GM18909 (cell line): ENCODE measurements at regions not wholly inside any gene's neighbourhood (a gene's known extent, or its start where the extent isn't known, plus 50 kb on each side); places are given as distances from the start of the nearest gene placed in this dataset.

Experiments used
- ATAC-seq: cut with Tn5 transposase; IDR thresholded peaks from one replicate; pipeline ENCODE4 v1.9.1; 2021; ENCODE audit warnings: mild to moderate bottlenecking; ENCODE audit not compliant: unreplicated experiment, poor library complexity

- no peak for ATAC-seq
Measured at GRCh38 chr10:44832595-44833390, 78.3 kb upstream of the TMEM72 start.

GRCh38 chr10:44834131-44834530, 77.0 kb upstream of the TMEM72 start:
- ATAC-seq, result no peak

GRCh38 chr10:44835300-44835699, 75.8 kb upstream of the TMEM72 start:
- no peak for ATAC-seq

- ATAC-seq, result no peak
Measured at GRCh38 chr10:44843484-44843883, 67.7 kb upstream of the TMEM72 start.

DNA sequence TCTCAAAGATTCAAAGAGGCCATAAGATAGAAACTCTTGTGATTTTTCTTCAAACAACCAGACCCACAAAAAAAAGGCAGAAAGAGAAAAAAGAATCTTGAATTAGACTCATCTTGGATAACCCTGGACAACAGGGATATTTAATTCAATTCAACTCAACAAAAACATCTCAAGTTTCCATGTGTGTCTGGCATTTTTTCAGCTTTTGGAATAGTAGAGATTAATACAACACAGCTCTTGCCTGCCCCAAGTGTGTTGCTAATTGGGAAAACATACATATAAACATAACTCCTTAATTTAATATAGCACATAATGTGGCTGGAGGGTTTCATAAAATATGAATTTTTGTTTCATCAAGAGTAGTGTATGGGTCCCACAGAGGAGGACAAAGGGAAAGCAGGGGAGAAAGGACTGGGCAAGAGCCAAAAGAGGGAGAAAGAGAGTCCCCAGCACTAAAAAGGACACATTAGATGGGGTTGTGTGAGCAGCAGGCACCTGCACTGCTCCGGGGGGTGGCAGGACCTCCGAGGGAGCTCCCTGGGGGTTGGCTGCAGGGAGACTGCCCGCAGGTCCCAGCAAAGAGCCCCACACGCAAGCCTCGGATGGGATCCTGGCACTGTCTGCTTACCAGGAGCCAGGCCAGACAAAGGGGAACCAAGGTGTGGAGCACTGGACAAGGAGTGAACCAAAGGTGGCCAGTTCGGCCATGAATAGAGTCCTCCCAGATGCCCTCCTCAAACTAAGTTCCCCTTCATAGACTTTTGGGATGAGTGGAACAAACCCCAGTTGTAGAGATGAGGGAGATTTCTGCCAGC, 65.6 kb upstream of the TMEM72 start:
- ATAC-seq, result no peak

GRCh38 chr10:44847110-44847509, 64.0 kb upstream of the TMEM72 start:
- no peak for ATAC-seq

GRCh38 chr10:44848211-44848610, 62.9 kb upstream of the TMEM72 start:
- ATAC-seq, result no peak

DNA sequence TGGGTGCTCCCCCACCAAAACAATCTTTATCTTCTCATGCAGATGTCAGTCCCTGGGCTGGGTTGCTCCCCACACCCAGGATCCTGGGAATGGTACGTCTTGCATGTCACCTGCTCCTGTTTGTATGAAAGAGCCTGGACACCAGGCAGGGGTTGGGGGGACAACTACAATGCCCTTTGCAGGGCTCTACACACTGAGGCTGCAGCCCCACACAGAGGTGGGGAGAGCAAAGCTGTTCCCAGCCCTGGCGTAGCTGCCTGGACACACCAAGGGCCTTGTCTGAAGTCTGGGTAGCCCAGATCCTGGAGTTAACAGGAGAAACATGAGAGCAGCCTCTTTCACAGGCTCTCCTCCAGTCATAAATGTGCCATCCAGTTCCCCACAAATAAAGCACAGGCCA, 61.2 kb upstream of the TMEM72 start:
- ATAC-seq, result no peak

DNA sequence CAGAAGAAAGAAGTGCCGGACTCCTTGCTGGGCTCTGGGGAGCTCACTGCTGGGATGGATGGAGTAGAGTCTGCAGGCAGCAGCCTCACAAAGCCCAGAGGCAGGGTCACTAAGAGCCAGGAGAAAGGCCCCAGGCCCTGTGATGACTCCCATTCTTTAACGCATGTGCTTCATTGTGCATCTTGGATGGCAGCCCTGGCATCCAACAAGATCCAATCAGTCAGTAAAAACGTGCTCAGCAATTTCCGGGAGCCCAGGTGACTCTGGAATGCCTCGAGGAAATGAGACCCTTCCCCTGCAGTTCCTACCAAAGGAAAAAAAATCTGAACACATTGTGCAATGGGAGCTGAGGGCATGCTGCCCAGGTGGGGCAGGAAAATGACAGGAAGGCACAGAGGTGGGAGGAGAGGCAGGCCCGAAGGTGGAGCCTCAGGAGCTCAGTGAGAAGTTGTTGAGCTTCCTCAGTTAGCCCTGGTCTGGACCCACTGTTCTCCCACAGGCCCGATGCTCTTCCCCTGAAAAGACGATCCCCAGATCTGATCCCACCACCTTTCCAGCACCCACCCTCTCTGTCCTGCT, 60.7 kb upstream of the TMEM72 start:
- no peak for ATAC-seq

- ATAC-seq, result no peak
Measured at GRCh38 chr10:44851413-44851812, 59.7 kb upstream of the TMEM72 start.

- ATAC-seq, result no peak
Measured at GRCh38 chr10:44851881-44852280, 59.3 kb upstream of the TMEM72 start.

DNA sequence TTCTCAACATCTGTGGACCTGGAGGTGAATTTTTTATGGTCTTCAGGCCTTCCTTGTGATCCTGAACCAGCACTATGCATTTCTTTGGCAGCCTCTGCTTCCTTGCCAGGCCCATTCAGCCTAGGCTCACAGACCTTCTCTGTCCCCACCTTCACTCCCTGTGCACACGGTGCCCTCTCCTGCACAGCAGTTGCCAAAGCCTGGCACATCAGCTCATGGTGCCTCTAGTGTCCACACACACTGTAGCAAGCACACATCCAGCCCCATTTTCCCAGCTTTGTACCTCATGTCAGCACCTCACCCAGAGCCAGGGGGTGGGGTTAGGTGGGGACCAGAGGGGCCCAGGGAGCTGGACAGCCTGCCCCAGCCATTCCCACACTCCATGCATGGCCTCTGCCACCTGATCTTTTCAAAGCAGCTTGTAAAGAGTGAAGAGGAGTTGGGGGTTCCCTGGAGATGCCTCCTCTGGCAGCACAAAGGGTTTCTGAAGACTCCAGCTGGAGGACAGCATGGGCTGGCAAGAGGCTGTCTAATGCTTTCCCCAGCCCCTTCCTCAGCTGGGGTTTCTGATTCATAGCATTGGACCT, 57.9 kb upstream of the TMEM72 start:
- no peak for ATAC-seq

GRCh38 chr10:44853796-44854195, 57.3 kb upstream of the TMEM72 start:
- no peak for ATAC-seq

- ATAC-seq, result no peak
Measured at GRCh38 chr10:44854693-44855350, 56.3 kb upstream of the TMEM72 start.

GRCh38 chr10:44856696-44857095, 54.4 kb upstream of the TMEM72 start:
- no peak for ATAC-seq

DNA sequence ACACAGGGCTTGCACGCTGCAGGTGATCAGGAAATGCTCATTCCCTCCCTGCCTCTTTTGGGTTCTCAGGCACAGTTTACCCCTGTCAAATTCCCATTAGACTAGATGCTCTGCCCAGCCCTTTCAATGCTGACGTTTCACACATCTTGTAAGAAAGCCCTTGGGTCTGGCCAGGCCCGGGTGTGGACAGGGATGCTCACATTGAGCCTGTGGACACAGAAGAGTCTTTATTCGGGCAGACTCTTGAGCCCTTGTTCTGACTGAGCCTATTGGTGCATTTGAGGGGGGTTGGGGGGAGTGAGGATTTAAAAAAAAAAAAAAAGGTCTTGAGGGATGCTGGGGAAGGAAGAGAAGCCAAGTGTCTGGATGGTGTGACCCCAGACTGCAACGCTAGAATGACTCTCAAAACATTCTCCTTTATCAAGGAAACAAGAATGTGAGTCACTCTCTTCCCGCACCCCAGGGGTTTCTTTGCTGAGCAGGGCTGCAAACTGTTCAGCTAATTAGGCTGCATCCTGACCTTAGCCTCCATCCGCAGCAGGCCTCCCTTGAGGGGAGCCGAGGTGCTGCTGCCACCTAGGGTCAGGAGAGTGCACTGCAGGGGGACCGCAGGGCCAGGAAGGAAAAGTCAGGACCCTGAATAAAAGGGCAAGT, 53.6 kb upstream of the TMEM72 start:
- peak; percentile 83 for ATAC-seq

DNA sequence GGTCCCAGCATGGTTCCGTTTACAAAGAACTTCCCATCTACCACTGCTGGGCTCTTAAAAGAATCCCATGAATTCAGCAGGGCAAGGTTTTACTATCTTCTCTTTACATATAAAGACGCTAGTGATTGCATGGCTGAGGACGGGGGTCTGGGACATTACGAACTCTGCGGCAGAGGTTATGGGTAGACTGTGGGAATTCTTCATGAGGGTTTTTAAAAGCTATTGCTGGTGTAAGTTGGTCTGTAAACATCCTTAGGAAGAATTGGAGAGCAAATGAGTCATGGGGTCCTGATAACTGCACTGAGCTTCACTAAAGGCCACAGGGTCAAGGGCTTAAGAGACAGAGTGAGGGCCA, 53.1 kb upstream of the TMEM72 start:
- ATAC-seq, result no peak

GRCh38 chr10:44858988-44859387, 52.1 kb upstream of the TMEM72 start:
- no peak for ATAC-seq

DNA sequence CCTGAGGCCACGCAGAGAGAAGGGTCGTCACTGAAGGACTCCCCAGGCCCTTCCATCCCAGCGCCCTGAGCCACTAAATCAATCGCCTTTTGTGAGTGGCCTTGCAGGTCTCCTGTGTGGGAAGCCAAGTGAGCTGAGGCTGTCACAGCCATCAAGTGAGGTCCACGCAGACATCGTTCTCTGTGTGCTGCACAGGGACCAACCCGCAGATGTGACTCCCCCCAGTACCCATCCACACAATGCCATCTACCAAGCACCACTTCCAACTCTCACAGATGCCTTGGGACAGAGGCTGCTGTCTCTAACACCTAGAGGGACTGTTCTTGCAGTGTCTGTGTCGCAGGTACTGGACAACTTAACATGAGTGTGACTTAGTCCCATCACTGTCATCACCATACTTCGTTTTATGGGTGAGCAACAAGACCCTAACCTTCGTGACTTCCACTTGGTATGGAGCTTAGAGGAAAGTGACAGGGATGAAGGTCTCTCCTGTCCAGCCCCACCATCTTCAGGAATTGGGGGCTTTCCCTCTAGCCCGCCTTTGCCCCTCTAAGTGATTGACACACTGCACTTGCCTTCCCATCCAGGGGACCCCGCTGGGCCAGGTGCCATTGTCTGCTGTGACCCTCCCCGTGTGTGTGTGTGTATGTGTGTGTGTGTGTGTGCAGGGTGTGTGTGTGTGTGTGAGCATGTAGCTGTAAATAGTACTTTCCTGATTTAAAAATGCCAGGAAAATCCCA, 51.4 kb upstream of the TMEM72 start:
- ATAC-seq, result no peak
